Urothelium cell line (cell line): ENCODE measurements at regions not wholly inside any gene's neighbourhood (a gene's known extent, or its start where the extent isn't known, plus 50 kb on each side); places are given as distances from the start of the nearest gene placed in this dataset.
A peak's percentile ranks its signal among the peaks of the same experiment; 100 is the strongest.

Experiments
- DNase-seq: peaks from one replicate; pipeline ENCODE4 v3.0.0; 2011; ENCODE audit warnings: low spot score, mixed read lengths
- FAIRE-seq: peaks from 2 replicates; lab custom pipeline; 2011; peaks lifted over from hg19 to GRCh38; lab: Jason Lieb, UNC

- DNase-seq = no peak
- FAIRE-seq = no peak
Measured at GRCh38 chr5:74116266-74116665, 490.3 kb downstream of the ARHGEF28 start.

DNA sequence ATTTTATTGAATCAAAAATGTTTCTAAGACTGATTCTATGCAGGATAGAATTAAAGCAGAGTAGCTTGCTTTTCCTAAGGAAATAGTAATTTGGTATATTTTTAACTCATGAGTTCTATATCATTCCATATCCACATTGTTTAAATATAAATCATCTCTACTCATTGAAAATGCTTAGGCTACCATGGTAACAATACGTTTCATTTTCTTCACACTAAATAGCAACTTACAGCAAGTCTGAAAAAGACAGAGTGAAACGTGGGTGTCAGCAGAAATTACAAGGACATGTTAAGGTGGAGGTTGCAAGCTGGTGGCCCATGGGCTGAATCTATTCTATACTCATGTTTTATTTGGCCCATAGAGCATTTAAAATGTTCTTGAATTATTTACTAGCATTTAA is 487.9 kb downstream of the ARHGEF28 start:
- DNase-seq = no peak
- no peak for FAIRE-seq

- DNase-seq = no peak
- no peak for FAIRE-seq
Measured at GRCh38 chr5:74113196-74113540, 487.2 kb downstream of the ARHGEF28 start.

GRCh38 chr5:74112372-74113195 is 486.6 kb downstream of the ARHGEF28 start:
- no peak for DNase-seq
- no peak for FAIRE-seq

GRCh38 chr5:74111764-74112163 is 485.8 kb downstream of the ARHGEF28 start:
- DNase-seq (no peak), FAIRE-seq (no peak)

DNA sequence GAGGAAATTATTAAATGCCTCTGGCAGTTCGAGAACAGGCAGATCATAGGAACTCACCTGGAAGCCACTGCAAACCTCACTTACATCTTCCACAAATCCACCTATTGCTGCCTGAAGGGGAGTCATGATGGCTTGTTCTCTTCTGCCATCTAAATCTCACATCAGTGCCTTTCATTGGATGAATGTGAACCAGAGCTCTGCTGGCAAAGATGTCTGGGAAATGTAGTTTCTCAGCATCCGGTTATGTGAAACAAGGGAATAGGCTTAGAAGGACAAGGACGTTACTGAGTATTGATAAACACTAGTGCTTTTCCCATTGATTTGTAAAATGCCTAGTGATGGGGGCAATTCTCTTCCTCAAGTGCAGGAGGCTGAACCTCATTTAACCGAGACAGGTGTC is 483.3 kb downstream of the ARHGEF28 start:
- DNase-seq (no peak), FAIRE-seq (no peak)

DNA sequence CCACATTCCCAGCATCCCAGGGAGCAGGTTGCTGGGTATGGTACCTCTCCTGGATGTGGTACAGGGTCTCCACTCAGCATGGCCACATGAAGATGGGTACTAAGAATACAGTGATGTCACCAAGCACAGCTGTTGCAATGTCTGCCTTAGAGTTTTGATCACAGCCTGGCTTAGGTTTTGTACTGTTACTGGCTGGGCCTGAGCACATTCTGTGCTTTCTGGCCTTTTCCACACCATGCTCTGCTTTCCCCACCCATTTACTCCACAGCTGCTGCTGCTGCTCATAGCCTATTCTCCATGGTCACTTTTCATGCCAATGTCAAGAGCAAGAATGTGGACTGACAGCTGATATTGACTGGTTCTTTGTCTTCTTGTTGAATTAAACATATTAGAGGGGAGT is 481.9 kb downstream of the ARHGEF28 start:
- no peak for DNase-seq
- FAIRE-seq = no peak

DNA sequence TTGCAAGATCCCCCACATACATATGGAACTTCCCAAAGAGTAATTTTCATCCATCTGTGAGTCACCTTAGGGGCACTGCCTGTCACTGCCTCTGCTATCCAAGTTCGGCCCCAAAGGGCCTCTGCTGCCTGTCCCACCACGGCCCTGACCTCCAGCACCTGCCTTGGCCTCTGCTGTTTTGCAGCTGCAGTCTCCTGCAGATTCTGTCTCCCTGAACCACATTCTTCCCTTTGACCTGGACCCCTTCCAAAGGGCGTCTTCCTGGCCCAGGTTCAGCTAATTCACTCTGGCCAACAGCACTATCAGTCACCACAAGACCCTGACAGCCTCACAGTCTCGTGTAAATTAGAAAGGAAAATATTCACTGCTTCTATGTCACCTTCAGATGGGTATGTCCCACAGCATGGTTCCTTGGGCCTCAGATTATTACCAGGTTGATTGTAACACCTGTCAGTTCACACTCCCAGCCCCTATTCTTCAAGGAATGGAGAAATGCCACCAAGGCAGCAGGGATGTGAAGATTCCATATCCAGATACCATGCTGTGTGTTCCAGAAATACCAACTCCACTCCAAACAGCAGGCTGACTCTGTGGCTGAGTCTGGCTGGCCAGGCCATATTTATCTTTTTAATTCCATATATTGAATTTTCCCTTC is 479.3 kb downstream of the ARHGEF28 start:
- DNase-seq (peak; percentile 6), FAIRE-seq (no peak)

- FAIRE-seq (no peak), DNase-seq (no peak)
Measured at GRCh38 chr5:74103131-74104023, 477.4 kb downstream of the ARHGEF28 start.

DNA sequence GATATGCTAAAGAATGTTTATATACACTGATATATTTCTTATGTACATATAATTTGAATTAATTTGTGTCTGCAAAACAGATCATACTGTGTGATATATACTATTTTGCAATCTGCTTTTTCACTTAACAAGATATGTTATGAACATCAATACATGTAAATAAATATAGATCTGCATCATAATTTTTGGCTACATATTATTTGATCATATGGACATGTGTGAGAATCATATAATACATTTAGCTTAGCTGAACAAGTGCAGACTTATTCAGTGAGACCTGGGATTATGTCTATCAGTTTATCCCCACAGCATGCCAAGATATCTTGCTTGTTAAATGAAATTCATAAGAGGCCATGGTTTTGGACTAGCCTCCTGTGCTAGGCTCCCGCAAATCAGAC is 474.3 kb downstream of the ARHGEF28 start:
- DNase-seq (no peak), FAIRE-seq (no peak)

DNA sequence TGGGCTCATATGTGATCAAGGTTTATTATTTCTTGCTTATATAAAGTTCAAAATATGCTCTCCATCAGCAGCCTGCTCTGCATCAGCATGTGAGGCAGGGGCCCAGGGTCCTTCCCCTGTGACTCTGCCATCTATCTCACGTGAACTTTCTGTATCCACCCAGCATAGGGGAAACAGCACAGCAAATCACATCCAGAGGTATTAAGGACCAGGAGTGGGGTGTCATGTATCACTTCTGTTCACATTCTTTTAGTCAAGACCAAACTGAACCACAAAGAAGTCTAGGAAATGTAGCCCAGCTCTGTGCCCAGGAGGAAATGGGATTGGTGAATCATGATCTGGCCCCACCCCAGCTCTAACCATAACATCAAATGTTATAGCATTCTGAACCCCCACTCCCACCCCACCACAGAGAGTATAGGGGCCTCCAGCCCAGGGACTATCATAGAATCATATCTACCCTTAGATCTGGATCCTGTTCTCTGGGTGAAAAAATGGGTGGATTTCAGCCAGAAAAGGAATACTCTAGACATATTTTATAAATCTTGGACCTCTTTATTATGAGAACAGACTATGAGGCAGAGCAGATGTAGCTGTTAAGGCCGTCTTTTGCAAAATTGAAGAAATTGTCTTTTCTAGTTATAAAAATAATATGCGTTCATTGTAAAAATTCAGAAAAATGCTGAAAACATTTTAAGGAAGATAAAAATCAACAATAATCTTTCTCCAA is 473.7 kb downstream of the ARHGEF28 start:
- no peak for FAIRE-seq
- no peak for DNase-seq

DNA sequence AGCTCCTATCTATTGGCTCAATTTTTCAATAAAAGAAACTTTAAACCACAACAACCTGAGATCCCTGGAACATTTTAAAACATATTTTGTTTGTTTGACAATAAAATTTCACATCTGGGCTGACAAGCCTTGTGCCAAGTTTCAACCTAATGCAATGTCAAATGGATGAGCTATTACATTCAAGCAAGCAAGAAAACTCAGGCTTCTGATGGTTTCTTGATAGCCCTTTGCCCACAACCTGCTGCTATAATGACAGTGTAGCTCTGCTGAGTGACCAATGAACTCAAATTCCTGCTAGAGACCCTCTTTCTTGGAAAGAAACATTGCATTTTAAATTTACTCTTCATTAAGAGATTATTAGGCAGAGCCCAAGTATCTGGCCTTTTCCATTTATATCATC is 472.9 kb downstream of the ARHGEF28 start:
- FAIRE-seq = no peak
- no peak for DNase-seq

DNA sequence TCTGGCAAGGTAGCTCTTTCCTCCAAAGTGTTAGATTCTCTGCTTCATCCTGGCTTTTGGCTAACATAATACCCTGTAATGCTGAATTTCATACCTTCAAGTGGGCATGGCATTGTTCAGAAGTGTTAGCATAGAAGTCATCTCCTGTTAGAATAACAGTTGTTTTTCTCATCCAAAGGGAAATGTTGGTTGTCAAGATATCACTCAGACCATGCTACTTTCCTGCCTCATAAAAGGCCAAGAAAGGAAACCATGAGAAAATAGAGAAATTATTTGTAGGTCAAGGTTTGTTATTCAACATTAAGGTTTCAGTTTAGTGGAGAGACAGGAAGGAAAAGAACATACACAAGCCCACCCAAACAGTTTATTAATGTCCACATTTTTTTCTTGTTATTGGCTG is 472.5 kb downstream of the ARHGEF28 start:
- DNase-seq (no peak), FAIRE-seq (no peak)

DNA sequence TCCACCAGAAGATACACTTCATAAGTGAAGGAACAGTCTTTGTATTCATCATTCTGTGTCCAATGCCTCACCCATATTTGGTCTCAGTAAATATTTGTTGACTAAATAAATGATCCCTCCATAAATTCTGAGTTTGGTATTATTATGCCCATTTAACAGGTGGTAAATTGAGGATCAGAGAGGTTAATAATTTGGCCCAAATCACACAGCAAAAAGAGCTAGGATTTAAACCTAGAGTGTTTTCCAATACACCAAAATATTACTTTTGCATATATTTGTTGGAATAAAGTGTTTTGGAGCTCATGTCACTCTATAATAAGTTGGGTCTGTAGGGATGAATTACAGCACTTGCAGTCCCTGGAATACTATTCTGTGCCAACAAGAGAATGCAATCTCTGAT is 470.3 kb downstream of the ARHGEF28 start:
- DNase-seq = no peak
- FAIRE-seq = no peak

DNA sequence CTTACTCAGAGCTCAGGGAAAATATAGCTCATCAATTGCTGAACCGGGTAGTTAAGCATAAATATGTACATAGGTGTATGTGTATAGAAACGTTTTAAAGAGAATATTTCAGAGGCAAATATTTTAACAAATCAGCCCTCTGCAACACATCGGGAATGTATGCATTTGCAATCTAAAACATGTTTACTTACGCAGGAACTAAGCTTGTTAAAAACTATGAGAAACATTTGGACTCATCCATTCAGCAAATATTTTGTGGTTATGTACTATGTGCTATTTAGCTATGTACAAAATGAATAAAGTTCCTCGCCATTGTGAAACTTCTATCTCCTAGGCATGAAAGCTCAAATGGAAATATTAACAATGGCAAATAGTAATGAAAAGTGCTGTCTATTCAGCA is 469.9 kb downstream of the ARHGEF28 start:
- no peak for FAIRE-seq
- DNase-seq = no peak

DNA sequence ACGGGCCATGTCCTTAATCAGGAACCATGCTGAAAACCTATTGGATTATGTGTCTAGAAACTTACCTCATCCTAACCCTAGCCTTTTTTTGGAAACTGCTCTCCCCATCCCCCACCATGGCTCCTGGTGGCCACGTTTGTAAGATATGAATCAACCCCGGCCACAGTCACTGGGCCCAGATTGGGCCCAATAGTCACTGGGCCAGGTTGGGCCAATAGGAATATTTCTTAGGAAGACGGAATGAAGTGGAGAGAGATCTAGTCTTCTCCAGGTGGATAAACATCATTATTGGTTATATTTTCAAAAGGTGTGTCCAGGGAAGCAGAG is 468.7 kb downstream of the ARHGEF28 start:
- FAIRE-seq (no peak), DNase-seq (no peak)

- FAIRE-seq (no peak), DNase-seq (no peak)
Measured at GRCh38 chr5:74094096-74094781, 468.2 kb downstream of the ARHGEF28 start.

DNA sequence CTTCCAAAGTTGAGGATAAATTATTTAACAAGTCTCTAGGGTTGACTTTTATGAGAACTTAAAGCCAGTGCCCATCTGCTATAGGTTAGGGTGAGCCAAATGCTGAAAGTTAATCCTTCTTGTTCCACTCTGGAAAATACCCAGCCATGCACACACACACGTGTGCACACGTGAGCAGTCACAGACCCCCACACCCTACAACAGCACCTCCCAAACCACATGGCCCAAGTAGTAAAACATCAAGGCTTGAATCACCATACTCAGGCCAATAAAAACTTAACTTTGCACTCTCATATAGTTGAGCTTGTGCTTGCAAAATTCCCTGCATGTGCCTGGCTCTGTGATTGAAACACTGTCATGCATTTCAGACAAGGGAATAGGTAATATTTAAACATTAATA is 467.6 kb downstream of the ARHGEF28 start:
- DNase-seq (no peak), FAIRE-seq (no peak)

DNA sequence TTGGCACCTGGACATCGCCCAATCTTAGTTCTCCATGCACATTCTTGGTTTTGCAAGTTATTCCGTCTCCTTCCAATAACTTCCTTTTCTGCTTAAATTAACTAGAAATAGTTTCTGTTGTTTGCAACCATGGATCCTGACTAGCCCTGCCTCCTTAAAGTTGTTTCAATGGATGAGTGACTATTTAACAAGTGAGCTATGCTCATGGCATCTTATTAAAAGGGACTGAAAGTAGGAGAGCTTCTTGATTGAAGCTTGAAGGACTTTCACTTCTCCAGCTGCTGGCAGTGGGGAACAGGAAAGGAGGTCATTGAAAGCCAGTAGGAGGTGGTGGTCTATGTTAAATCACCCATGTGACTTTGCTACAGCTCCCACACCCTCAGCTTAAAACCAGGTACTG is 466.8 kb downstream of the ARHGEF28 start:
- FAIRE-seq (no peak), DNase-seq (no peak)

DNA sequence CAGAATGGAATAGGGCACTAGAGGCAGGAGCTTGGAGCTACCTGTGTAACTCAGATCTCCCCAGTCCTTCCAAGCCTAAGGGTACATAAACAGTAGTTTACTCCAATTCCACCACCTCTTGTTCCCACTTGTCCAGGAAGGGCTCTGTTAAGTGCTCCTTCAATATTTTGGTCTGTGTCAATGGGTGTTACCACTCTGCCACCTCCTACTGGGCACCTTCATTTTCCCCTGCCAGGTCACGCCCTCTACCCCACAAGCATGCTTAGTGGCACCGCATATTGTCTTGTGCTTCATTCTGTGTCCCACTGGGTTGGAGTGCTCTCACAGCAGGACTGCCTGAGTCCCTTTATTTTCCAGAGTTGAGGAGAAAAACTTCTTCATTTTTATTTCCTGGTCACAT is 459.8 kb downstream of the ARHGEF28 start:
- DNase-seq (no peak), FAIRE-seq (no peak)

DNA sequence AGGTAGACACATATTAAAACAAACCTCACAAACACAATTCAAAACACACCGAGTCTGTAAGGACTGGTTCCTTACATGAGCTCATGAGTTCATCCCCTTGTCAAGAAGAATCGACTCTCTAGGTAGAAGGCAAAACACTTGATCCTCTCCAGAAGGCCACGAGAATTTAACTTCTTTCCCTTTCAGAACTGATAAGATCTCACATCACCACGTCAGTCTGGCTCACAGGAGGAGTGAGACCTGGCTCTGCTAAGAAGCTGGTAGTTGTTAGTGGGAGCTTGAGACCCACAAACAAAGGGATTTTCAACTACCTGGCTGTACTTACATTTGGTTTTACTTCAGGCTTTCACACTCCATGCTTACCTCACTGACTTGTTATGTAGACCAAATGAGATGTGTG is 459.2 kb downstream of the ARHGEF28 start:
- FAIRE-seq (no peak), DNase-seq (no peak)
